Heart right ventricle (tissue), 16 donors: ENCODE measurements at regions not wholly inside any gene's neighbourhood (a gene's known extent, or its start where the extent isn't known, plus 50 kb on each side); places are given as distances from the start of the nearest gene placed in this dataset.

Experiments
- ATAC-seq, 8 donors: fragments of 200-7000 bp; cut with Tn5 transposase; one replicate each; pipeline ENCODE4 v1.9.1; 2020; ENCODE audit warnings: mild to moderate bottlenecking in 8 of 8, moderate library complexity in 8 of 8, moderate number of reproducible peaks in 1 of 8
- DNase-seq, 2 donors: peaks; one replicate each; pipeline ENCODE4 v3.0.0-alpha.2; 2020
- H3K27ac ChIP-seq, 10 donors: fragments of 200-600 bp; sonication (generic) in 2 of 10; one replicate each; pipeline versions ENCODE4 v1.5.0 to v1.8.0; 2020 to 2022; ENCODE audit warnings: mild to moderate bottlenecking in 3 of 10
- H3K27me3 ChIP-seq, 7 donors: fragments of 200-600 bp; one replicate each; pipeline ENCODE4 v1.8.0; 2021 to 2022; ENCODE audit warnings: mild to moderate bottlenecking in 2 of 7
- H3K36me3 ChIP-seq, 9 donors: fragments of 200-600 bp; sonication (generic) in 1 of 9; one replicate each; pipeline versions ENCODE4 v1.5.0 to v1.8.0; 2020 to 2022; ENCODE audit warnings: mild to moderate bottlenecking in 2 of 9
- H3K4me1 ChIP-seq, 9 donors: fragments of 200-600 bp; sonication (generic) in 1 of 9; one replicate each; pipeline versions ENCODE4 v1.5.0 to v1.8.0; 2020 to 2022; ENCODE audit warnings: mild to moderate bottlenecking in 4 of 9
- H3K4me3 ChIP-seq, 10 donors: fragments of 200-600 bp; sonication (generic) in 2 of 10; one replicate each; pipeline versions ENCODE4 v1.5.0 to v1.8.0; 2020 to 2022; ENCODE audit warnings: mild to moderate bottlenecking in 7 of 10, moderate library complexity in 2 of 10
- H3K9me3 ChIP-seq, 11 donors: fragments of 200-600 bp in 10 of 11; sonication (generic) in 2 of 11; one replicate each; pipeline versions ENCODE4 v1.5.0 to v1.8.0; 2013 to 2022; ENCODE audit warnings: mild to moderate bottlenecking in 2 of 11, control low read depth in 1 of 11, moderate library complexity in 1 of 11
- WGBS, 2 donors: extraction: QIAGEN DNeasy Blood & Tissue Kit; methylation state at CpG; one replicate each; pipeline ENCODE4 v1.1.7; 2013; ENCODE audit warnings: inconsistent platforms in 1 of 2; 5-methylcytosine and 5-hydroxymethylcytosine counted together
- intact Hi-C, 10 donors: fragments of 100-400 bp; cut with DNase I; formaldehyde crosslinking; loops; one replicate each; pipeline versions ENCODE4 v1.11.1 to v1.14.2; 2022
- TF ChIP-seq, protein P1 (sequence below), 9 donors: fragments of 200-600 bp; sonication (generic) in 2 of 9; IDR thresholded peaks; one replicate each; pipeline versions ENCODE4 v1.5.0 to v1.8.0; 2021 to 2022; ENCODE audit warnings: antibody characterized with exemption in 9 of 9, mild to moderate bottlenecking in 5 of 9, moderate library complexity in 1 of 9
- donor health status: Arrhythmogenic right ventricular cardiomyopathy.
- donor health status: ischemic (EF 13 %, LVEDD 7.1; RV severe dilation, severe dysfunction).
- donor health status: healthy with polysubstance abuse.
- donor health status: DM: no; HTN: yes; CAD: no.
- donor health status: DM: no; HTN: no; CAD: no.
- donor health status: ischemic (EF 25% LVEDD 6.9; RV normal size, moderate dysfunction).
- donor health status: ischemic (EF 25% LVEDD 5.7; RV mildly dilated, moderate dysfunction).
- donor health status: healthy.
- donor health status: DM: yes; HTN: yes; CAD: no.
- donor health status: Ischemic cardiomyopathy.
- donor health status: ischemic (EF 35%, LVEDD 5.7; RV mildly dilated, moderate dysfunction).
- donor health status: nonischemic (EF 11% LVEDD 7.7; RV severe dilation, severe dysfunction).
- donor health status: DM: yes; HTN: yes; CAD: no.
- donor health status: PGD.
- donor health status: ischemic (EF 29% LVEDD 5.4; RV normal size, mild dysfunction).
- donor health status: nonischemic (EF 23%, LVEDD 6.1; RV moderate dilation, normal function).

DNA sequence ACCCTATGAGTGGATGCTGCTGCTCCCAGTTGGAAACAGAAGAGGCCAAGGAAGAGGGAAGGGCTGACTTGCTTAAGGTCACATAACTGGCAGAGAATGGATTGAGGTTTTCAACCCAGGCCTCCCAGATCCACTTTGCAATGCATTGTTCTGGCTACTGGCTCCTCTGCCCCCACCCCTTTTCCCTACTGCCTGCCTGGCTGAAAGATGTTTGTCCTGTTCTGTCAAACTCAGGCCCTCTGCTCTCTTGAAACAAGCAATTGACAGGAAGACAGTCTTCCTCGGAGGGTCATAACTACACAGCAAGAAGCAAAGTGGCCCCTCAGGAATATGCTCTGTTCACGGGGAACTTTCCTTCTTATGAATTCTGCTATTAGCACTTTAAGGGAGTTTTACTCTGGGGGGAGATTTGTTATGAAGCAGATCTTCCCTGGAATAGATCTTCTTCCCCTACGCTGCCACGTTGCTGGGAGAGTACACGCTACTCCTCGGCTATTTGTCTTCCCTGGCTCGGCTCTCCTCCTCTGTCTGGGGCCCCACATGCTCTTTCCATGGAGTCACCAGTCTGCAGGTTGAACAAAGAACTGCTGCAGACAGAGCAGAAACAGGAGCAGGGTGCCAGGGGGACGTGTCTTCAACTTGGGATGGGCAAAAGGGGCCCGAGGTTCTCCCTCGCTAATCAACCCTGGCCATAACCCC lies 436.1 kb downstream of the TYW1 start:
- TF ChIP-seq, protein P1, sequence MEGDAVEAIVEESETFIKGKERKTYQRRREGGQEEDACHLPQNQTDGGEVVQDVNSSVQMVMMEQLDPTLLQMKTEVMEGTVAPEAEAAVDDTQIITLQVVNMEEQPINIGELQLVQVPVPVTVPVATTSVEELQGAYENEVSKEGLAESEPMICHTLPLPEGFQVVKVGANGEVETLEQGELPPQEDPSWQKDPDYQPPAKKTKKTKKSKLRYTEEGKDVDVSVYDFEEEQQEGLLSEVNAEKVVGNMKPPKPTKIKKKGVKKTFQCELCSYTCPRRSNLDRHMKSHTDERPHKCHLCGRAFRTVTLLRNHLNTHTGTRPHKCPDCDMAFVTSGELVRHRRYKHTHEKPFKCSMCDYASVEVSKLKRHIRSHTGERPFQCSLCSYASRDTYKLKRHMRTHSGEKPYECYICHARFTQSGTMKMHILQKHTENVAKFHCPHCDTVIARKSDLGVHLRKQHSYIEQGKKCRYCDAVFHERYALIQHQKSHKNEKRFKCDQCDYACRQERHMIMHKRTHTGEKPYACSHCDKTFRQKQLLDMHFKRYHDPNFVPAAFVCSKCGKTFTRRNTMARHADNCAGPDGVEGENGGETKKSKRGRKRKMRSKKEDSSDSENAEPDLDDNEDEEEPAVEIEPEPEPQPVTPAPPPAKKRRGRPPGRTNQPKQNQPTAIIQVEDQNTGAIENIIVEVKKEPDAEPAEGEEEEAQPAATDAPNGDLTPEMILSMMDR (IDR thresholded peaks at IDR 0.05), result no peak
- Histone ChIP-seq H3K36me3 (no peaks in the 10 kb centered on the region), H3K9me3 (peaks cover 0 to 17% (median 0%) of the 10 kb centered on the region in 11 donors), H3K4me3 (no peak overlapping the region), H3K27me3 (peaks cover 0 to 23% (median 0%) of the 10 kb centered on the region in 7 donors), H3K4me1 (no peaks in the 10 kb centered on the region), H3K27ac (no peak overlapping the region)
- ATAC-seq (no peak), DNase-seq (no peak)
- intact Hi-C loops, result no loop called here
- 82 to 88% methylated on average over 10 of the region's 10 CpGs for WGBS, 2 donors

DNA sequence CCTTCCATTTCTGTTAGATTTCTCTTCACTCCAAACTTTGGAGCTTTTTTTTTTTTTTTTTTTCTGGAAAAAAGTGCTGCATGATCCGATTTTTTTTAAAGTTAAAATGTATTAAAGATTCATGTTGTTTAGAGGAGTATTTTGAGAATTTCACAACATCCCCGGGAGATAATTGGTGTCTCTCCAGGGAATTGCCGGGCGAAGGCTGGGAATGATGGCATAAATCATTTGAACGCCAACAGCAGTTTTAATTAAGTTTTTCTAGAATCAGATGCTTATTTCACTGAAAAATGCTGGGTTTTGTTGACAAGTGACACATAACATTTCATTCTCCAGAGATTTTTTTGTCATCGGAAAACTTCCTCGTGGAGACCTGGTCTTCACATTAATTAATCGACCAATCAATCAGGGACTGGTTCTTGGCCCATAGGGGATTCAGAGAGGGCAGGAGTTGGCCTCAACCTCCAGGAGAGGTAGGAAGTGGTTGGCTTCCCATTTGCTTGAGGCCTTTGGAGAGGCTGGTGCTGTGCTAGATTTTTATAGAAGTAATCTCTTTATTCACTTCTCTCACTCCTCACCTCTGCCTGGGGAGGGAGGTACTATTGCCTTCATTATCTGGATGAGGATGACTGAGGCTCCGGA lies 439.4 kb downstream of the TYW1 start:
- ATAC-seq, result no peak
- WGBS, 2 donors, result 83 to 85% methylated on average over 9 of the region's 9 CpGs
- no peak for DNase-seq
- Histone ChIP-seq H3K4me3 (no peak overlapping the region), H3K9me3 (peaks cover 0 to 17% (median 0%) of the 10 kb centered on the region in 11 donors), H3K36me3 (no peaks in the 10 kb centered on the region), H3K27me3 (peaks cover 0 to 8% (median 5%) of the 10 kb centered on the region in 7 donors), H3K4me1 (no peaks in the 10 kb centered on the region), H3K27ac (no peak overlapping the region)
- intact Hi-C loops, result no loop called here
- TF ChIP-seq, protein P1 (IDR thresholded peaks at IDR 0.05), result no peak

DNA sequence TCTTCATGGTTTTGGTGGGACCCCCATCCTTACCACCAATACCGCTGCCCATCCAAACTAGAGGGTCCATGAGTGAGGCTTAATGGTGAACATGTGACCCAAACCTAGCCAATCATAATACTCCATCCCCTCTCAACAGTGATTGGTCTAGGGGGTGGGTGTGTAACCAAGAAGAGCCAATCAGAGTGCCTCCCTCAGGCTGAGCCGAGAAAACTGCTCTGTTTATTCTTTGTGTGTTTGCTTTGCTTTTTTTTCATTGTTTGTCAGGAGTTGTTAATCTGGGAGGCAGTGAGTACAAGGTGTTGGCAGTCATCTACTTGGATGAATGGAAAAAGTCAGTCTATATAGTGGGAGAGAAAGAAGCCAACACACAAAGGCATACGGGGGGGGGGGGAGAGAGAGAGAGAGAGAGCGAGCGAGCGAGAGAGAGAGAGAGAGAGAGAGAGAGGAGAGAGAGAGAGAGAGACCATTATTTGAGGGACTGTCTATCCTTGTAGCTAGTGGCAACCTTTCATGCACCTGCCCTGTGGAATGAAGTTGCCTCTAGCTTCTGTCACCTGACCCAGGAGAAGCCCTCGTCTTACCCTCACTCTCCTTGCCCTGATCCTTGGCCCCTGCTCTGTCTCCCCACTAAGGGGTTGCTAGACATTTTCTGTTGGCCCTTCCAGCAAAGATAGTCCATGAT lies 441.7 kb downstream of the TYW1 start:
- Histone ChIP-seq H3K4me1 (no peaks in the 10 kb centered on the region), H3K4me3 (no peak overlapping the region), H3K9me3 (peaks cover 0 to 11% (median 0%) of the 10 kb centered on the region in 11 donors), H3K27ac (no peak overlapping the region), H3K36me3 (no peaks in the 10 kb centered on the region), H3K27me3 (peaks cover 0 to 8% (median 5%) of the 10 kb centered on the region in 7 donors)
- TF ChIP-seq, protein P1 (IDR thresholded peaks at IDR 0.05), result no peak
- 58 to 63% methylated on average over 5 to 6 of the region's 7 CpGs for WGBS, 2 donors
- intact Hi-C loops, result no loop called here
- DNase-seq, result no peak
- no peak for ATAC-seq

DNA sequence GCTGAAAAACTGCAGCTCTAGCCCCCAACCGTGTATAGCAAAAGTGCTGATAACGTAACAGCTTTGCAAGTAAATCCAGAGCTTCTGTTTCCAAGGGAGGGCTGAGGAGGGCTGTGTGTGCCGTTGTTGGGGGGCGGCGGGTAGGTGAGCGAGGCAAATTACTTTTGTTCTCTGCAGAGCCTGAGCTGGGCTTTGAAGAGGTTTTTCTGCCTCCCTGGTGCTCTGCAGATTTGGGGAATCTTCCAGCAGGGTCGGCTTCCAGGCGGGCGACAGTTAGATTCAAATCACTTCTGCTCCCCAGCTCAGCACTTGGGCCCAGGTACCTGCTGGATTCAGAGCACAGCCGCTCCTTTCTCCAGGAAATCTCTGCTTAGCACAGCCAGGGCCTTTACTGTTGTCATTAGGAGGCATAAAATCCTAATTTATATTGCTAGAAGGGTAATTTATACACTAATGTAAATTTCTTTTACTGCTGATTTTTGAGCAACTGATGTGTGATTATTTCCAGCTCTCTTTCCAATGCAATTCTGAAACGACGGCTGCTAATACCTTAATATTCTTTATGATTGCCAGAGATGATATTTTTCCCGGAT lies 442.4 kb downstream of the TYW1 start:
- H3K27ac ChIP-seq, result no peak overlapping the region
- ATAC-seq, result no peak
- peaks cover 0 to 5% (median 0%) of the 10 kb centered on the region in 11 donors for H3K9me3 ChIP-seq
- no peaks in the 10 kb centered on the region for H3K4me1 ChIP-seq
- TF ChIP-seq, protein P1 (IDR thresholded peaks at IDR 0.05), result no peak
- H3K4me3 ChIP-seq, result no peak overlapping the region
- H3K27me3 ChIP-seq, result peaks cover 0 to 8% (median 5%) of the 10 kb centered on the region in 7 donors
- intact Hi-C loops, result no loop called here
- H3K36me3 ChIP-seq, result no peaks in the 10 kb centered on the region
- WGBS, 2 donors, result 45 to 51% methylated on average over 13 of the region's 13 CpGs
- DNase-seq, result no peak
